Liver (tissue), 8 donors: ENCODE measurements at regions not wholly inside any gene's neighbourhood (a gene's known extent, or its start where the extent isn't known, plus 50 kb on each side); places are given as distances from the start of the nearest gene placed in this dataset.

ENCODE experiments used
- DNase-seq: peaks from one replicate; pipeline ENCODE4 v3.0.0-alpha.2; 2017; ENCODE audit warnings: low spot score
- H3K27ac ChIP-seq, 2 donors: one replicate each; pipeline ENCODE4 v1.7.0; 2013; ENCODE audit warnings: inconsistent platforms in 2 of 2, low read length in 2 of 2, control low read depth in 1 of 2, low read depth in 1 of 2, mild to moderate bottlenecking in 1 of 2
- H3K27me3 ChIP-seq, 4 donors: one replicate each; pipeline versions ENCODE4 v1.6.1 to v1.7.0; 2013; ENCODE audit warnings: low read length in 3 of 4, inconsistent platforms in 1 of 4, mild to moderate bottlenecking in 1 of 4, moderate library complexity in 1 of 4; ENCODE audit not compliant: control insufficient read depth in 4 of 4, insufficient read depth in 4 of 4
- H3K36me3 ChIP-seq, 4 donors: one replicate each; pipeline versions ENCODE4 v1.6.1 to v1.7.0; 2013; ENCODE audit warnings: low read length in 3 of 4, mild to moderate bottlenecking in 3 of 4, low read depth in 1 of 4, moderate library complexity in 1 of 4; ENCODE audit not compliant: control insufficient read depth in 4 of 4, insufficient read depth in 3 of 4
- H3K4me1 ChIP-seq, 4 donors: one replicate each; pipeline versions ENCODE4 v1.6.1 to v1.7.0; 2013; ENCODE audit warnings: low read length in 3 of 4, mild to moderate bottlenecking in 3 of 4, moderate library complexity in 1 of 4; ENCODE audit not compliant: control insufficient read depth in 4 of 4, insufficient read depth in 4 of 4
- H3K4me3 ChIP-seq, 3 donors: one replicate each; pipeline versions ENCODE4 v1.6.1 to v1.7.0; 2013; ENCODE audit warnings: low read length in 3 of 3, control low read depth in 1 of 3, low read depth in 1 of 3, mild to moderate bottlenecking in 1 of 3
- H3K9ac ChIP-seq, 2 donors: one replicate each; pipeline ENCODE4 v1.7.0; 2013; ENCODE audit warnings: low read length in 2 of 2, mild to moderate bottlenecking in 2 of 2, moderate library complexity in 2 of 2, control low read depth in 1 of 2, low read depth in 1 of 2
- H3K9me3 ChIP-seq, 4 donors: one replicate each; pipeline versions ENCODE4 v1.6.1 to v1.7.0; 2013; ENCODE audit warnings: low read length in 3 of 4; ENCODE audit not compliant: control insufficient read depth in 4 of 4
- CTCF ChIP-seq: fragments of 150-350 bp; IDR thresholded peaks from 2 replicates; pipeline ENCODE4 v1.5.1; 2017; ENCODE audit warnings: improper control_type of control experiment, low read depth, low read length; ENCODE audit not compliant: missing input control
- EGR1 ChIP-seq, 2 donors: IDR thresholded peaks; 2 replicates each; pipeline ENCODE4 v1.6.1; 2016 to 2018; ENCODE audit warnings: antibody characterized with exemption in 2 of 2, low read depth in 2 of 2
- FOXA1 ChIP-seq: IDR thresholded peaks from 2 replicates; pipeline ENCODE4 v1.6.1; 2016; ENCODE audit warnings: antibody characterized with exemption
- FOXA2 ChIP-seq: IDR thresholded peaks from 2 replicates; pipeline ENCODE4 v1.6.1; 2016; ENCODE audit warnings: antibody characterized with exemption
- GABPA ChIP-seq, 2 donors: IDR thresholded peaks in 1 of 2; conservative IDR thresholded peaks in 1 of 2; 2 replicates each; pipeline ENCODE4 v1.6.1; 2016; ENCODE audit warnings: antibody characterized with exemption in 2 of 2, mild to moderate bottlenecking in 1 of 2, moderate library complexity in 1 of 2
- HNF4A ChIP-seq, 2 donors: conservative IDR thresholded peaks; 2 replicates each; pipeline ENCODE4 v1.6.1; 2016; ENCODE audit warnings: antibody characterized with exemption in 2 of 2, mild to moderate bottlenecking in 2 of 2
- HNF4G ChIP-seq: IDR thresholded peaks from 2 replicates; pipeline ENCODE4 v1.6.1; 2016; ENCODE audit warnings: antibody characterized with exemption
- MAX ChIP-seq: IDR thresholded peaks from 2 replicates; pipeline ENCODE4 v1.6.1; 2016; ENCODE audit warnings: antibody characterized with exemption
- NR2F2 ChIP-seq: IDR thresholded peaks from 2 replicates; pipeline ENCODE4 v1.6.1; 2016; ENCODE audit warnings: antibody characterized with exemption
- RAD21 ChIP-seq, 2 donors: IDR thresholded peaks; 2 replicates each; pipeline ENCODE4 v1.6.1; 2016; ENCODE audit warnings: antibody characterized with exemption in 2 of 2, mild to moderate bottlenecking in 2 of 2
- REST ChIP-seq: IDR thresholded peaks from 2 replicates; pipeline ENCODE4 v1.6.1; 2016; ENCODE audit warnings: antibody characterized with exemption, mild to moderate bottlenecking
- RXRA ChIP-seq, 2 donors: IDR thresholded peaks; 2 replicates each; pipeline ENCODE4 v1.6.1; 2017 to 2018; ENCODE audit warnings: antibody characterized with exemption in 2 of 2, mild to moderate bottlenecking in 1 of 2
- TAF1 ChIP-seq: conservative IDR thresholded peaks from 2 replicates; pipeline ENCODE4 v1.6.1; 2016; ENCODE audit warnings: antibody characterized with exemption, mild to moderate bottlenecking
- WGBS: extraction: QIAGEN DNeasy Blood & Tissue Kit; methylation state at CpG from one replicate; pipeline ENCODE4 v1.1.7; 2013; 5-methylcytosine and 5-hydroxymethylcytosine counted together
- donor health status: healthy.
- donor health status: healthy.
- donor health status: healthy.
- donor health status: healthy.
- donor health status: healthy.

- Histone ChIP-seq H3K36me3 (no peaks in the 10 kb centered on the region), H3K9me3 (no peaks in the 10 kb centered on the region), H3K4me3 (no peak overlapping the region), H3K27me3 (no peaks in the 10 kb centered on the region), H3K9ac (no peak overlapping the region), H3K4me1 (no peaks in the 10 kb centered on the region), H3K27ac (no peak overlapping the region)
- no peak for DNase-seq
- WGBS = 74% methylated on average over 2 of the region's 2 CpGs
- TF ChIP-seq TAF1 (no peak), RXRA (IDR thresholded peaks at IDR 0.05) (no peak), FOXA2 (no peak), HNF4G (no peak), NR2F2 (no peak)
Measured at GRCh38 chr3:115503394-115503793, 119.9 kb upstream of the GAP43 start.

- DNase-seq = no peak
- TF ChIP-seq FOXA1 (no peak), REST (no peak), EGR1 (IDR thresholded peaks at IDR 0.05; ENCODE audit: low read depth in 2 of 2) (no peak), HNF4A (conservative IDR thresholded peaks at IDR 0.05) (no peak), RXRA (IDR thresholded peaks at IDR 0.05) (no peak), HNF4G (no peak), GABPA (IDR thresholded peaks at IDR 0.05 in 1 of 2, conservative IDR thresholded peaks at IDR 0.05 in 1 of 2) (no peak), RAD21 (IDR thresholded peaks at IDR 0.05) (no peak), FOXA2 (no peak), MAX (no peak), CTCF (no peak)
Measured at GRCh38 chr3:115508562-115508961, 114.7 kb upstream of the GAP43 start.

More at GRCh38 chr3:115508562-115508961, 114.7 kb upstream of the GAP43 start:
- WGBS = 78% methylated on average over 2 of the region's 2 CpGs
- Histone ChIP-seq H3K9ac (no peak overlapping the region), H3K36me3 (no peaks in the 10 kb centered on the region), H3K4me1 (peaks cover 0 to 10% (median 6%) of the 10 kb centered on the region in 4 donors), H3K4me3 (no peak overlapping the region), H3K27ac (no peak overlapping the region), H3K27me3 (peaks cover 0 to 6% (median 0%) of the 10 kb centered on the region in 4 donors), H3K9me3 (no peaks in the 10 kb centered on the region)
